GM23248 (cell line): ENCODE measurements at regions not wholly inside any gene's neighbourhood (a gene's known extent, or its start where the extent isn't known, plus 50 kb on each side); places are given as distances from the start of the nearest gene placed in this dataset.

Source experiments
- EZH2 ChIP-seq: fragments of 200-600 bp; sonication (generic); IDR thresholded peaks from 2 replicates; pipeline ENCODE4 v1.6.1; 2018; ENCODE audit warnings: antibody characterized with exemption, mild to moderate bottlenecking; ENCODE audit not compliant: insufficient read depth, poor library complexity, severe bottlenecking
- EZH2phosphoT487 ChIP-seq: fragments of 200-600 bp; sonication (generic); IDR thresholded peaks from 2 replicates; pipeline ENCODE4 v1.6.1; 2018; ENCODE audit warnings: antibody characterized with exemption, moderate library complexity, mild to moderate bottlenecking, low read depth; ENCODE audit not compliant: insufficient read depth

- TF ChIP-seq EZH2phosphoT487: no peak
- TF ChIP-seq EZH2: no peak
Observed at GRCh38 chr5:39495227-39495626, 70.4 kb upstream of the DAB2 start.
